GM12891 (cell line): ENCODE measurements at regions not wholly inside any gene's neighbourhood (a gene's known extent, or its start where the extent isn't known, plus 50 kb on each side); places are given as distances from the start of the nearest gene placed in this dataset.
"Not testable (repeated sequence)": the region's sequence is repeated elsewhere in the genome, so short reads cannot be mapped to it uniquely, and the experiment has no call there.

ENCODE experiments used
- DNase-seq: peaks from one replicate; pipeline ENCODE4 v3.0.0; 2011; ENCODE audit warnings: low spot score; ENCODE audit not compliant: insufficient read length
- FAIRE-seq: peaks from 2 replicates; lab custom pipeline; 2011; peaks lifted over from hg19 to GRCh38; lab: Jason Lieb, UNC
- PAX5 ChIP-seq: IDR thresholded peaks from 2 replicates; pipeline ENCODE4 v1.6.1; 2011; ENCODE audit warnings: low read length, moderate library complexity, mild to moderate bottlenecking; ENCODE audit not compliant: insufficient read depth, severe bottlenecking
- POLR2A ChIP-seq: IDR thresholded peaks from 2 replicates; pipeline ENCODE4 v1.6.1; 2011; ENCODE audit warnings: low read depth, low read length, control low read depth
- POLR2AphosphoS5 ChIP-seq: IDR thresholded peaks from 2 replicates; pipeline ENCODE4 v1.6.1; 2011; ENCODE audit warnings: low read depth, low read length, control low read depth
- POU2F2 ChIP-seq: IDR thresholded peaks from 2 replicates; pipeline ENCODE4 v1.6.1; 2011; ENCODE audit warnings: low read depth, mild to moderate bottlenecking, control low read depth, low read length, moderate library complexity
- SPI1 ChIP-seq: IDR thresholded peaks from 2 replicates; pipeline ENCODE4 v1.6.1; 2011; ENCODE audit warnings: low read depth, low read length, control low read depth
- TAF1 ChIP-seq: IDR thresholded peaks from 2 replicates; pipeline ENCODE4 v1.6.1; 2011; ENCODE audit warnings: low read depth, low read length, control low read depth

DNA sequence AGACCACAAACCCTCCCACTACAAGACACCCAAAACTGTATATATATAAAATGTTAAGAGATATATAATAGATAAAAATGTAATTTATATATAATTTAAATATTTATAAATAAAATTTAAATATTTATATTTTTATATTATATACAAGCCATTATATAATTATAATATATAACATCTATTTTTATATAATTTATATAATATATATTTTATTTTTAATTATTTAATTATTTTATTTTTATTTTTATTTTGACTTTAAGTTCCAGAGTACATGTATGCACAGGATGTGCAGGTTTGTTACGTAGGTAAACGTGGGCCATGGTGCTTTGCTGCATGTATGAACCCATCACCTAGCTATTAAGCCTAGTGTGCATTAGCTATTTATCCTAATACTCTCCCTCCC lies 1090.2 kb downstream of the NXPH1 start:
- DNase-seq (no peak), FAIRE-seq (no peak)
- TF ChIP-seq POLR2AphosphoS5 (no peak), POLR2A (no peak), SPI1 (no peak), TAF1 (no peak), PAX5 (no peak), POU2F2 (no peak)

DNA sequence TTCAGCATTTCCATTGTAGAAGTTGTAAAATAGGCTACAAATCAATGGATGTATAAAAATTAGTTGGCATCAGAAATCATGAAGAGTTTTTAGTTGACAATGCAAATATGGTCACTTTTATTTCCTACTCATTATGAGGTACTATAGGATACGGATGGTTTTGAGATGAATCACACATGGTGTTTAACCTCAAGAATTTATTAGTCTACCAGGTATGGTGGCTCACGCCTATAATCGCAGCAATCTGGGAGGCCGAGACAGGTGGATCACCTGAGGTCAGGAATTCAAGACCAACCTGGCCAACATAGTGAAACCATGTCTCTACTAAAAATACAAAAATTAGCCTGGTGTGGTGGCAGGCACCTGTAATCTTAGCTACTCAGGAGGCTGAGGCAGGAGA lies 1119.0 kb downstream of the NXPH1 start:
- DNase-seq, FAIRE-seq: not testable (repeated sequence)

DNA sequence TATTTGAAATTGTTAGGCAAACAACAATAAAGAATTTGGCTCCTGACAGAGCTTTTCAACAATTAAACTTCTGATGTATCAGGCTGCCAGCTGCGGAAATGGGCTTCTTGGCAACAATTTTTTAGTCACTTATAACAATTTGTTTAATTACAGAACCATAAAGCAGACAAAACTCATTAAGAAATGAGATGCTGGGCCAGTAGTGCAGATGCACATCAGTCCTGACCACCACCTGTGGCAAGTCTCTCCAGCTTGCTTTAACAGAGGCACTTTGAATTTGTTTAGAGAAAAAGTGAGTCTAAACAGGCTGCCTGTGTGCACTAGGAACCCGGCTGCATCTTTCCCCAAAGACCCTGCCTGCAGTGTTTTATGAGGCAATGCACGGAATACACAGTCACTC lies 1124.4 kb downstream of the NXPH1 start:
- FAIRE-seq (no peak), DNase-seq (no peak)
- no peak for TF ChIP-seq PAX5
- TF ChIP-seq POU2F2, result no peak
- no peak for TF ChIP-seq POLR2AphosphoS5
- no peak for TF ChIP-seq POLR2A
- TF ChIP-seq TAF1, result no peak
- no peak for TF ChIP-seq SPI1

DNA sequence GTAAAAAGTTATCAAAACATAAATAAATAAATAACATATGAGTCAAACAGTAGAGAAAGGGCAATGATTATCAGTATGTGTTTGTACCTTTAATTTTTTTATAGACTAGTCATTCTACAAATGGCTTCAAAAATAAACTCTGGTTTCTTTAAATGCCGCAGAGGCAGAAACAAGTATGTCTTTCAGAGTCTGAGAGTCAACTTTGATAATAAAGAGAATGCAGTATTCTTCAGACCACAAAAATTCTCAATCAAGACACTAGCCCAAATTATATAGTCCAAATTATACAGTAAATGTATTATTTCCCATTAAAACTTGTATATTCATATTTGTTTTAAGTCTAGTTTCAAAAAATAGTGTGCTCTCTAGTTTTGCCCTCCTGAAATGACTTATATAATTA lies 1142.3 kb downstream of the NXPH1 start:
- TF ChIP-seq POLR2A (no peak), PAX5 (no peak), SPI1 (no peak), TAF1 (no peak), POLR2AphosphoS5 (no peak), POU2F2 (no peak)
- DNase-seq (no peak), FAIRE-seq (no peak)

DNA sequence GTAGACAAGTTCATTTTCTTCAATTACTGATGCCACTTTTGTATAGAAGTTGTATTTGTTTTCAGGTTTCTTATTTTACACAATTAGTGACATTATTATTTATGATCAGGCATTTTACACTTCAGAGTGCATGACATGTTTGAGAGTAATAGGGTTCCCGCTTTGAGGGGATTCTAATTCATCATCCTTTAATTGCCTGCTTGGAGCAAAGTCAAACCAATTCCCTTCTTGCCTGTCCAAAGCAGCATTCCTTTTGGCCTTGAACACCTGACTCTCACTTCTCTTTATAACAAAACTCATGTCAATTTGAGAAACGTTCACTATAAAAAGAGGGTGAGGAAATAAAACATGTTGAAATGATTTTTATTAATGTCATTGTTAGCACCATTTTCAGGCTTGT lies 1149.4 kb downstream of the NXPH1 start:
- FAIRE-seq (no peak), DNase-seq (no peak)
- TF ChIP-seq TAF1, result no peak
- no peak for TF ChIP-seq SPI1
- TF ChIP-seq PAX5, result no peak
- no peak for TF ChIP-seq POLR2A
- no peak for TF ChIP-seq POLR2AphosphoS5
- no peak for TF ChIP-seq POU2F2

DNA sequence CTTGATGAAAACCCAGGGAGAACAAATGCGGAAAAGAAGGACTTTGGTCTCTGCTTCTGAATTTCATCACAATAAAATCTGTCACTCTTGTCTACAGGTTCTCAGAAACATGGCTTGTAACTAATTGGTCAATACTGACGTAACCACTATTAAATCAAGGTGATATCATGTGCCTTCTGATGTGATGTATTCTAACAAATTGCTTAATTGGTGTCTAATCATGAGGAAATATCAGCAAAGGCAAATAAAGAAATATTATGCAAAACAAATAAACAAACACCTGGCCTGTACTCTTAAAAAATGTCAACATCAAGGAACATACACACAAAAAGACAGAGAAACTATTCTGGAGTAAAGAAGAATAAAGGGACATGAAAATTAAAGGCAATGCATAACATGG lies 1165.0 kb downstream of the NXPH1 start:
- DNase-seq, result no peak
- FAIRE-seq, result no peak

DNA sequence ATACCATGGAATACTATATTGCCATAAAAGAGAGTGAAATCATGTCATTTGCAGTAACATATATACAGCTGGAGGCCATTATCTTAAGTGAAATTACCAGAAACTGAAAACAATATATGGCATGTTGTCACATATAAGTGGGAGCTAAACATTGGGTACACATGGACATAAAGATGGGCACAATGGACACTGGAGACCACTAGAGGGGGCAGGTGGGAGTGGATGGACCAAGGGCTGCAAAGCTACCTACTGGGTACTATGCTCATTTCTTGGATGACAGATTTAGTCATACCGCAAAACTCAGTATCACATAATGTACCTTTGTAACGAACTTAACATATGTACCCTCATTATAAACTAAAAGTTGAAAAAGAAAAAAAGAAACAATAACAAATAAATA lies 1167.6 kb downstream of the NXPH1 start:
- FAIRE-seq, result no peak
- DNase-seq, result no peak
- TF ChIP-seq SPI1 (no peak), POLR2A (no peak), POLR2AphosphoS5 (no peak), POU2F2 (no peak), PAX5 (no peak), TAF1 (no peak)

More for the DNA sequence above, 1165.0 kb downstream of the NXPH1 start:
- no peak for TF ChIP-seq PAX5
- TF ChIP-seq POLR2AphosphoS5, result no peak
- TF ChIP-seq TAF1, result no peak
- TF ChIP-seq POLR2A, result no peak
- TF ChIP-seq POU2F2, result no peak
- TF ChIP-seq SPI1, result no peak

DNA sequence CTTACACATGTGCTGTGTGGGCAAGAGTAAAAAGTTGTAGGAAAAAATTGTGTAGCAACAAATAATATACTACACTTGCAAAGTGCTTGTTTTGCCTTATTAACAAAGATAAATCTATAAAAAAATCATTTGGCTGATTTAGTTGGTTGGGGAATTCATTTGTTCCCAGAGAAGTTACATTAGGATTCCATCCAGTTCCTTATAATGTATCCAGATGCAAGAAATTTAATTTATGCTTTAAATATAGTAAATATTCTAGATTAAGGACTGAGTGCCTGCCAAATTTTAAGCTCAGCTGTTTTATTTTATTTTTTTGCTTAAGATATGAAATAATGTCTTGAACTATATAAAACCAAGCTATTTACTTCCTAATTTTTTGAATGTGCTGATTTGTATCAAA lies 1169.9 kb downstream of the NXPH1 start:
- DNase-seq (no peak), FAIRE-seq (no peak)
- TF ChIP-seq SPI1 (no peak), TAF1 (no peak), PAX5 (no peak), POU2F2 (no peak), POLR2AphosphoS5 (no peak), POLR2A (no peak)

DNA sequence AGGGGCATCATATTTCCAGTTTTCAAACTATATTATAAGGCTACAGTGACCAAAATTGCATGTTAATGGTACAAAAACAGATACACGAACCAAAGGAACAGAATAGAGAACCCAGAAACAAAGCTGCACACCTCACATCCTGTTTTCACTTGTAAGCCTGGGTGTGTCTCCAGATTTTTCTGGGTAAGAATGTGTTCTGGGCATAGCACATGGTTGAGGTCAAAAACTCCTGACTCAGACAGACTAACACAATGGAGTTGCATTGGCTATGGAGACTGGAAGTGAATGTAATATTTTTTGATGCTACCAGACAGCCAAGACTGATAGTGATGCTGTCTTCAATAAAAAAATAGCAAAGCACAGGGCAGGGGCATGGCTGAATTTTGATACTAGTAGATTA lies 1175.2 kb downstream of the NXPH1 start:
- FAIRE-seq (no peak), DNase-seq (no peak)
- TF ChIP-seq POLR2AphosphoS5, result no peak

DNA sequence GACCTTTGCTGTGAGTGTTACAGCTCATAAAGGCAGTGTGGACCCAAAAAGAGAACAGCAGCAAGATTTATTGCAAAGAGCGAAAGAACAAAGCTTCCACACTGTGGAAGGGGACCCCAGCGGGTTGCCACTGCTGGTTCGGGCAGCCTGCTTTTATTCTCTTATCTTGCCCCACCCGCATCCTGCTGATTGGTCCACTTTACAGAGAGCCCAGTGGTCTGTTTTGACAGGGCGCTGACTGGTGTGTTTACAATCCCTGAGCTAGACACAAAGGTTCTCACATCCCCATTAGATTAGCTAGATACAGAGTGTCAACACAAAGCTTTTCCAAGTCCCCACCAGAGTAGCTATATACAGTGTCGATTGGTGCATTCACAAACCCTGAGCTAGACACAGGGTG lies 1187.5 kb downstream of the NXPH1 start:
- DNase-seq, FAIRE-seq: not testable (repeated sequence)

DNA sequence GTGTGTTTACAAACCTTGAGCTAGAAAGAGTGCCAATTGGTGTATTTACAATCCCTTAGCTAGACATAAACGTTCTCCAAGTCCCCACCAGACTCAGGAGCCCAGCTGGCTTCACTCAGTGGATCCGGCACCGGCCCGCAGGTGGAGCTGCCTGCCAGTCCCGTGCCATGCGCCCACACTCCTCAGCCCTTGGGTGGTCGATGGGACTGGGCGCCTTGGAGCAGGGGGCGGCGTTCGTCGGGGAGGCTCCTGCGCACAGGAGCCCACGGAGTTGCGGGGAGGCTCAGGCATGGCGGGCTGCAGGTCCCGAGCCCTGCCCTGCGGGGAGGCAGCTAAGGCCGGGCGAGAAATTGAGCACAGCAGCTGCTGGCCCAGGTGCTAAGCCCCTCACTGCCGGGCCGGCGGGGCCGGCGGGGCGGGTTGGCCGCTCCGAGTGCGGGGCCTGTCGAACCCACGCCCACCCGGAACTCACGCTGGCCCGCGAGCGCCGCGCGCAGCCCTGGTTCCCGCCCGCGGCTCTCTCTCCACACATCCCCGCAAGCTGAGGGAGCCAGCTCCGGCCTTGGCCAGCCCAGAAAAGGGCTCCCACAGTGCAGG lies 1188.0 kb downstream of the NXPH1 start:
- not testable (repeated sequence) for FAIRE-seq, DNase-seq
